Activated CD4-positive, CD25-positive, alpha-beta regulatory T cell treated with anti-CD3 and anti-CD28 coated beads, Interleukin-2, amount 50 U/mL, for 24 hours (primary cell): ENCODE measurements at regions not wholly inside any gene's neighbourhood (a gene's known extent, or its start where the extent isn't known, plus 50 kb on each side); places are given as distances from the start of the nearest gene placed in this dataset.

ENCODE experiments used
- ATAC-seq, 2 donors: fragments of 150-1000 bp; cut with Tn5 transposase; one replicate each; pipeline ENCODE4 v1.10.0; 2021; ENCODE audit warnings: mild to moderate bottlenecking in 1 of 2, moderate library complexity in 1 of 2

GRCh38 chr17:27396045-27396444, 60.2 kb upstream of the KSR1 start:
- ATAC-seq, result no peak

- ATAC-seq, result no peak
Measured at GRCh38 chr17:27396941-27397340, 59.3 kb upstream of the KSR1 start.

- ATAC-seq, result no peak
Measured at GRCh38 chr17:27398691-27399090, 57.6 kb upstream of the KSR1 start.

- ATAC-seq, result no peak
Measured at GRCh38 chr17:27400991-27401390, 55.3 kb upstream of the KSR1 start.

- ATAC-seq, result no peak
Measured at GRCh38 chr17:27402943-27403342, 53.3 kb upstream of the KSR1 start.

GRCh38 chr17:27403480-27404005, 52.7 kb upstream of the KSR1 start:
- ATAC-seq, result no peak

GRCh38 chr17:27404676-27405075, 51.6 kb upstream of the KSR1 start:
- no peak for ATAC-seq
